ENCODE measurements at regions not wholly inside any gene's neighbourhood (a gene's known extent, or its start where the extent isn't known, plus 50 kb on each side); places are given as distances from the start of the nearest gene placed in this dataset.
A peak's percentile ranks its signal among the peaks of the same experiment; 100 is the strongest.

DNA sequence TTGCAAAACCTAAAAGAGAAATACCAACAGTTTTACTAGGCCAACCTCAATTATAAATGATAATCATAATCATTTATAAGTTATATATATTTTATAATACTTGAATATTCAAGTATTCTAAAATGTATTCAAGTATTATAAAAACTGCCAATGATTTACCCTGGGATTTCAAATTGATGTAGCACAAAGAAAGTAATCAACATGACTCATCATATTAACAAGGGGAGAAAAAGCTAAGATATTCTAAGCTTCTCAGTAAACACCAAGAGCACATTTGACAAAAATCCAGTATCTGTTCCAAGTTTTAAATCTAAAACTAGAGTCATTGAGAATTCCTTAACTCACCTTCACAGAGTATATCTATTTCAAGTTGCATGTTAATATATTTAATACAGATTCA, 56.1 kb downstream of the CAPZA3 start:
- Histone ChIP-seq H3K4me1 (peaks cover 0 to 14% (median 11%) of the 10 kb centered on the region in 4 donors), H3K36me3 (no peaks in the 10 kb centered on the region), H3K9me3 (peaks cover 0 to 3% (median 0%) of the 10 kb centered on the region in 4 donors), H3K27me3 (no peaks in the 10 kb centered on the region), H3K4me3 (no peak overlapping the region), H3K27ac (no peak overlapping the region)
- TF ChIP-seq, protein P1, sequence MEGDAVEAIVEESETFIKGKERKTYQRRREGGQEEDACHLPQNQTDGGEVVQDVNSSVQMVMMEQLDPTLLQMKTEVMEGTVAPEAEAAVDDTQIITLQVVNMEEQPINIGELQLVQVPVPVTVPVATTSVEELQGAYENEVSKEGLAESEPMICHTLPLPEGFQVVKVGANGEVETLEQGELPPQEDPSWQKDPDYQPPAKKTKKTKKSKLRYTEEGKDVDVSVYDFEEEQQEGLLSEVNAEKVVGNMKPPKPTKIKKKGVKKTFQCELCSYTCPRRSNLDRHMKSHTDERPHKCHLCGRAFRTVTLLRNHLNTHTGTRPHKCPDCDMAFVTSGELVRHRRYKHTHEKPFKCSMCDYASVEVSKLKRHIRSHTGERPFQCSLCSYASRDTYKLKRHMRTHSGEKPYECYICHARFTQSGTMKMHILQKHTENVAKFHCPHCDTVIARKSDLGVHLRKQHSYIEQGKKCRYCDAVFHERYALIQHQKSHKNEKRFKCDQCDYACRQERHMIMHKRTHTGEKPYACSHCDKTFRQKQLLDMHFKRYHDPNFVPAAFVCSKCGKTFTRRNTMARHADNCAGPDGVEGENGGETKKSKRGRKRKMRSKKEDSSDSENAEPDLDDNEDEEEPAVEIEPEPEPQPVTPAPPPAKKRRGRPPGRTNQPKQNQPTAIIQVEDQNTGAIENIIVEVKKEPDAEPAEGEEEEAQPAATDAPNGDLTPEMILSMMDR (IDR thresholded peaks at IDR 0.05), result no peak
- no peak for TF ChIP-seq POLR2A (IDR thresholded peaks at IDR 0.05)
- TF ChIP-seq EP300 (IDR thresholded peaks at IDR 0.05), result no peak
- TF ChIP-seq POLR2AphosphoS5 (IDR thresholded peaks at IDR 0.05), result no peak
- no peak for DNase-seq
- intact Hi-C loops (cut with DNase I), result no loop called here

DNA sequence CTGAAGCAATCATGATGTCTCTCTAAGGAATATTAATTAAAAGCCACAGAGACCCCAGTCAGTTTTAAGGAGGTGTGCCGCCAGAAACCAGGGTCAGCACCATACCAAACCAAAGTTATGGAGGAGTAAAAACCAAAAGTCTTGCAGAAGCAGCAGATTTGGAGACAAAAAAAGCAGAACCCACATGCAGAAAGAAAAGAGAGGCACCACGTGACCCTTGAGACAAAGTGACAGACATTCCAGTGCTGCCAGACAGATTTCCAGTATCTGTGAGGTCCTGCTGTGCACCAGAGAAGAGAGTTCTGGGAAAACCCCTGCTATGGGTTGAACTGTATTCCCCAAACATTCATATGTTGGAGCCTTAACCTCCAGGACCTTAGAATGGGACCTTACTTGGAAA, 59.7 kb downstream of the CAPZA3 start:
- no peaks in the 10 kb centered on the region for H3K27me3 ChIP-seq
- TF ChIP-seq EP300 (IDR thresholded peaks at IDR 0.05) (no peak), POLR2A (IDR thresholded peaks at IDR 0.05) (no peak), POLR2AphosphoS5 (IDR thresholded peaks at IDR 0.05) (no peak)
- TF ChIP-seq, protein P1 (IDR thresholded peaks at IDR 0.05), result no peak
- H3K36me3 ChIP-seq, result no peaks in the 10 kb centered on the region
- intact Hi-C loops (cut with DNase I), result loop anchor here (2.0 kb wide), 1 partner anchor 39 kb away; no protein-coding TSS in a partner anchor
- H3K4me1 ChIP-seq, result peaks cover 0 to 22% (median 19%) of the 10 kb centered on the region in 4 donors
- 83 to 88% methylated on average over 2 of the region's 2 CpGs for WGBS, 2 donors
- peak overlapping the region in 2 of 4 donors; percentile 64 to 72 for H3K27ac ChIP-seq
- no peak for DNase-seq
- no peak overlapping the region for H3K4me3 ChIP-seq
- no peaks in the 10 kb centered on the region for H3K9me3 ChIP-seq

DNA sequence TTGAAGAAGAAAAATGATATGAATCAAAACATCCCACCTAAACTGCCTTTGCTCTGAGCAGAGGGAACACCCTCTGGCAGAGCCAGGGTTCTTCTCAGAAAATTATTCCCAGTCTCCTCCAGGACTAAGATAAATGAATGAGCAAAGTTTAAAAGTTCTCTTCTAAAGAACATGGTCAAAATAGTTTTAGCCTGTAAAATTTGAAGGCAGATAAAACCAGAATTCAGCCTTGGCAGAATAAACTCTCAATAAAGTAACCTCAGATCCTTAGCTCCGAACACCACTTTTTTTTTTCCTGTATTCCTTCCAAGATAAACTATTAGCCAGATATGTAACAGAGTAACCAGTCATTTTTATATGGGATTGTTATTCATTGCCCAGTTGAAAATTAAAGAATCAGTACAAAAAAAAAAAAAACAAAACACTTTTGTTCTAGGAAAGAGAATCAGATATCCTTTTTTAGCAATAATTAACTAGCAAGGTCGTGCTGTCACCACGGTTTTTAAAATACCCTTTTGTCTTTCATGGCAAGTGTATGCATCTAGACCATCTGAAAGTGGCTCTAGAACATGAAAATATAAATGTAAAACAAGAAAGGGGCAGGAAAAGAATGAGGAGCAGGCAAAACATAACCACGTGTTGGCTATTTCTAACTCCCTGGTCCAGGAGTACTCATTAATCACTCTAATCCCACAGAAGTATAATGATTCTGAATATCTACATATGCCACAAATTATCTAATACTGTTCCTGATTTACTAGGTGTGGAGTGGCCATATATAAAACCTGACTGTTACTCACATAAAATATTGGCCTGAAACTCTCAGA, 60.8 kb downstream of the CAPZA3 start:
- 9 to 50% methylated on average over 4 of the region's 4 CpGs for WGBS, 2 donors
- peaks cover 0 to 22% (median 19%) of the 10 kb centered on the region in 4 donors for H3K4me1 ChIP-seq
- intact Hi-C loops (cut with DNase I), result loop anchor here (2.0 kb wide), 1 partner anchor 38 kb away; no protein-coding TSS in a partner anchor
- TF ChIP-seq, protein P1 (IDR thresholded peaks at IDR 0.05), result no peak
- peak in 3 of 4 donors; percentile 4 to 32 (median 13) for TF ChIP-seq EP300 (IDR thresholded peaks at IDR 0.05)
- TF ChIP-seq POLR2AphosphoS5 (IDR thresholded peaks at IDR 0.05), result peak; percentile 9 to 55 (median 46)
- H3K27me3 ChIP-seq, result no peaks in the 10 kb centered on the region
- H3K9me3 ChIP-seq, result no peaks in the 10 kb centered on the region
- DNase-seq, result no peak
- H3K4me3 ChIP-seq, result no peak overlapping the region
- no peaks in the 10 kb centered on the region for H3K36me3 ChIP-seq
- peak overlapping the region; percentile 35 to 72 (median 58) for H3K27ac ChIP-seq

DNA sequence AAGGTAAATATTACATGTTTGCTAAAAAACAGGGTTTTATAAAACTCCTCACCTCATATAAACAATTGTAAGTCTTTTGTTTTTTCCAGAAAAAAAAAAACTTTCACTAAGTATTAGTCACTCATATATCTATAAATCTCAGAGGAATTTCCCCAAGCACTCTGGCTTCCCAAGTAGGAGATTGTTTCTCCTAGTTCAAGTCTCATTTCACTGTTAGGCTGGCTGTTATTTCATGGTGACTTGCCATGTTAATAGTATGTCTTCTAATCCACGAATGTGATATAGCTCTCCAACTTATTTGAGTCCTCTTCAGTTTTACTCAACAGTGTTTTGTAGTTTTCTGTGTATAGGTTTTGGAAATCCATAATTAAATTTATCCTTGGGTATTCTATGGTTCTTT, 61.6 kb downstream of the CAPZA3 start:
- H3K9me3 ChIP-seq, result no peaks in the 10 kb centered on the region
- intact Hi-C loops (cut with DNase I), result loop anchor here (2.0 kb wide), 1 partner anchor 37 kb away; no protein-coding TSS in a partner anchor
- no peak for DNase-seq
- H3K4me3 ChIP-seq, result no peak overlapping the region
- no peaks in the 10 kb centered on the region for H3K36me3 ChIP-seq
- no peaks in the 10 kb centered on the region for H3K27me3 ChIP-seq
- H3K4me1 ChIP-seq, result peaks cover 0 to 22% (median 19%) of the 10 kb centered on the region in 4 donors
- WGBS, 2 donors, result 63 to 69% methylated on average over 1 of the region's 1 CpG
- H3K27ac ChIP-seq, result peak overlapping the region; percentile 35 to 72 (median 58)
- no peak for TF ChIP-seq POLR2A (IDR thresholded peaks at IDR 0.05)
- TF ChIP-seq, protein P1 (IDR thresholded peaks at IDR 0.05), result no peak
- TF ChIP-seq POLR2AphosphoS5 (IDR thresholded peaks at IDR 0.05), result no peak
- no peak for TF ChIP-seq EP300 (IDR thresholded peaks at IDR 0.05)

Measured in sigmoid colon (tissue), 6 donors.